H1 (cell line): ENCODE measurements at regions not wholly inside any gene's neighbourhood (a gene's known extent, or its start where the extent isn't known, plus 50 kb on each side); places are given as distances from the start of the nearest gene placed in this dataset.
"Not testable (repeated sequence)": the region's sequence is repeated elsewhere in the genome, so short reads cannot be mapped to it uniquely, and the experiment has no call there.

ENCODE experiments used
- CHD2 ChIP-seq: IDR thresholded peaks from 2 replicates; pipeline ENCODE4 v1.6.1; 2012; ENCODE audit warnings: low read length, improper control_type of control experiment
- EGR1 ChIP-seq: IDR thresholded peaks from 2 replicates; pipeline ENCODE4 v1.6.1; 2011; ENCODE audit warnings: low read depth, low read length, borderline replicate concordance
- EZH2 ChIP-seq: fragments of 200-600 bp; sonication (generic); IDR thresholded peaks from 2 replicates; pipeline ENCODE4 v1.7.1; 2012; ENCODE audit warnings: low read depth, mild to moderate bottlenecking, moderate library complexity, low read length, inconsistent platforms; ENCODE audit not compliant: severe bottlenecking
- GTF2F1 ChIP-seq: IDR thresholded peaks from 2 replicates; pipeline ENCODE4 v1.6.1; 2012; ENCODE audit warnings: low read depth, low read length, improper control_type of control experiment, borderline replicate concordance
- MAFK ChIP-seq: IDR thresholded peaks from 2 replicates; pipeline ENCODE4 v1.6.1; 2012; ENCODE audit warnings: low read depth, mild to moderate bottlenecking, improper control_type of control experiment, low read length
- PHF8 ChIP-seq: fragments of 200-600 bp; sonication (generic); conservative IDR thresholded peaks from 2 replicates; pipeline ENCODE4 v1.7.1; 2012; ENCODE audit warnings: low read depth, mild to moderate bottlenecking, inconsistent platforms, low read length, moderate library complexity
- POLR2A ChIP-seq, 2 experiments: IDR thresholded peaks; 1 replicate in 1 of 2; 2 replicates in 1 of 2; pipeline ENCODE4 v1.6.1; 2011; ENCODE audit warnings: low read depth in 2 of 2, low read length in 2 of 2, mild to moderate bottlenecking in 2 of 2; ENCODE audit errors: control extremely low read depth in 1 of 2
- POLR2AphosphoS5 ChIP-seq: IDR thresholded peaks from 2 replicates; pipeline ENCODE4 v1.6.1; 2011; ENCODE audit warnings: low read depth, low read length
- RFX5 ChIP-seq: IDR thresholded peaks from 2 replicates; pipeline ENCODE4 v1.6.1; 2011; ENCODE audit warnings: low read depth, low read length, improper control_type of control experiment, borderline replicate concordance
- RXRA ChIP-seq: IDR thresholded peaks from 2 replicates; pipeline ENCODE4 v1.6.1; 2011; ENCODE audit warnings: low read depth, mild to moderate bottlenecking, low read length, moderate library complexity; ENCODE audit not compliant: insufficient read depth
- SUZ12 ChIP-seq: fragments of 200-600 bp; sonication (generic); IDR thresholded peaks from 2 replicates; pipeline ENCODE4 v1.6.1; 2012; ENCODE audit warnings: mild to moderate bottlenecking, inconsistent platforms, low read length, moderate library complexity, mixed read lengths
- TF ChIP-seq, protein P1 (sequence below): IDR thresholded peaks from 2 replicates; pipeline ENCODE4 v1.6.1; 2012; ENCODE audit warnings: low read length, inconsistent platforms
- TF ChIP-seq, protein P2 (sequence below), 3 experiments: IDR thresholded peaks; 1 replicate in 2 of 3; 2 replicates in 1 of 3; pipeline versions ENCODE4 v1.5.1 to v1.6.1; 2011; ENCODE audit warnings: low read length in 3 of 3, mild to moderate bottlenecking in 3 of 3, inconsistent platforms in 2 of 3, low read depth in 1 of 3, moderate library complexity in 1 of 3; ENCODE audit not compliant: insufficient read depth in 1 of 3; ENCODE audit errors: control extremely low read depth in 1 of 3
- TF ChIP-seq, protein P3 (sequence below): IDR thresholded peaks from 2 replicates; pipeline ENCODE4 v1.6.1; 2012; ENCODE audit warnings: inconsistent platforms

DNA sequence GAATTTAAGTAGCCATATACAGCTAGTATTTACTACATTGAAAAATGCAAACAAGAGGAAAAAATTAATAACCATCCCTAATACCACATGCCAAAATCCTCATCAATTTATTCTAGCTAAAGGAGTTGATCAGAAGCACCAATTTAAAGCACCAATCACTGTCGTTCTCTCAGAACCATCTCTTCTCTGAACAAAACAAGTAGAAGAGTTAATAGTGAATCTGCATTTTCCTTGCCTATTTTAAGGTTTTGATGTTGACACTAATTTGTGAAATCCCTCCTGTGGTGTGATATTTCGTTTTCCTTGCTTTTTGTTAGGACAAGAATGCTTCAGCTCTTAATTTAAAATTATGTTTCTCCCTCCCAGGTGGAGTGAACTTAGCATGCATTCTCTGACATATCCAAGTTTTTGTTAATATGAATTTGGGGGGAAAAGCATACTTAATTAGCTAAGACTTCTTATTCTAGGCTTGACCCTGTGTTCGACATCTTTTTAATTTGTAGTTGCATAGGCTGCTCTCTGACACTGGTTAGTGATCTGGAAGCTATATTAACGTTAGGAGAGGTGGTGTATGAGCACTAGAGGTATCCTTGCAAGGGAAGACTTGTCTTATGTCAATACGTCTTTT, 122.0 kb downstream of the ANKRD30BL start:
- TF ChIP-seq RFX5; EZH2; RXRA; PHF8; EGR1; CHD2; POLR2A (IDR thresholded peaks at IDR 0.05; ENCODE audit: control extremely low read depth in 1 of 2, low read depth in 2 of 2, low read length in 2 of 2); SUZ12; GTF2F1; MAFK; POLR2AphosphoS5: not testable (repeated sequence)
- TF ChIP-seq, protein P1, sequence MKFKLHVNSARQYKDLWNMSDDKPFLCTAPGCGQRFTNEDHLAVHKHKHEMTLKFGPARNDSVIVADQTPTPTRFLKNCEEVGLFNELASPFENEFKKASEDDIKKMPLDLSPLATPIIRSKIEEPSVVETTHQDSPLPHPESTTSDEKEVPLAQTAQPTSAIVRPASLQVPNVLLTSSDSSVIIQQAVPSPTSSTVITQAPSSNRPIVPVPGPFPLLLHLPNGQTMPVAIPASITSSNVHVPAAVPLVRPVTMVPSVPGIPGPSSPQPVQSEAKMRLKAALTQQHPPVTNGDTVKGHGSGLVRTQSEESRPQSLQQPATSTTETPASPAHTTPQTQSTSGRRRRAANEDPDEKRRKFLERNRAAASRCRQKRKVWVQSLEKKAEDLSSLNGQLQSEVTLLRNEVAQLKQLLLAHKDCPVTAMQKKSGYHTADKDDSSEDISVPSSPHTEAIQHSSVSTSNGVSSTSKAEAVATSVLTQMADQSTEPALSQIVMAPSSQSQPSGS: not testable (repeated sequence)
- TF ChIP-seq, protein P2, sequence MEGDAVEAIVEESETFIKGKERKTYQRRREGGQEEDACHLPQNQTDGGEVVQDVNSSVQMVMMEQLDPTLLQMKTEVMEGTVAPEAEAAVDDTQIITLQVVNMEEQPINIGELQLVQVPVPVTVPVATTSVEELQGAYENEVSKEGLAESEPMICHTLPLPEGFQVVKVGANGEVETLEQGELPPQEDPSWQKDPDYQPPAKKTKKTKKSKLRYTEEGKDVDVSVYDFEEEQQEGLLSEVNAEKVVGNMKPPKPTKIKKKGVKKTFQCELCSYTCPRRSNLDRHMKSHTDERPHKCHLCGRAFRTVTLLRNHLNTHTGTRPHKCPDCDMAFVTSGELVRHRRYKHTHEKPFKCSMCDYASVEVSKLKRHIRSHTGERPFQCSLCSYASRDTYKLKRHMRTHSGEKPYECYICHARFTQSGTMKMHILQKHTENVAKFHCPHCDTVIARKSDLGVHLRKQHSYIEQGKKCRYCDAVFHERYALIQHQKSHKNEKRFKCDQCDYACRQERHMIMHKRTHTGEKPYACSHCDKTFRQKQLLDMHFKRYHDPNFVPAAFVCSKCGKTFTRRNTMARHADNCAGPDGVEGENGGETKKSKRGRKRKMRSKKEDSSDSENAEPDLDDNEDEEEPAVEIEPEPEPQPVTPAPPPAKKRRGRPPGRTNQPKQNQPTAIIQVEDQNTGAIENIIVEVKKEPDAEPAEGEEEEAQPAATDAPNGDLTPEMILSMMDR (IDR thresholded peaks at IDR 0.05; ENCODE audit: control extremely low read depth in 1 of 3, insufficient read depth in 1 of 3, low read depth in 1 of 3, low read length in 3 of 3): not testable (repeated sequence)
- TF ChIP-seq, protein P3, sequence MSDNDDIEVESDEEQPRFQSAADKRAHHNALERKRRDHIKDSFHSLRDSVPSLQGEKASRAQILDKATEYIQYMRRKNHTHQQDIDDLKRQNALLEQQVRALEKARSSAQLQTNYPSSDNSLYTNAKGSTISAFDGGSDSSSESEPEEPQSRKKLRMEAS: not testable (repeated sequence)
